ENCODE measurements at regions not wholly inside any gene's neighbourhood (a gene's known extent, or its start where the extent isn't known, plus 50 kb on each side); places are given as distances from the start of the nearest gene placed in this dataset.
"Not testable (repeated sequence)": the region's sequence is repeated elsewhere in the genome, so short reads cannot be mapped to it uniquely, and the experiment has no call there.

DNA sequence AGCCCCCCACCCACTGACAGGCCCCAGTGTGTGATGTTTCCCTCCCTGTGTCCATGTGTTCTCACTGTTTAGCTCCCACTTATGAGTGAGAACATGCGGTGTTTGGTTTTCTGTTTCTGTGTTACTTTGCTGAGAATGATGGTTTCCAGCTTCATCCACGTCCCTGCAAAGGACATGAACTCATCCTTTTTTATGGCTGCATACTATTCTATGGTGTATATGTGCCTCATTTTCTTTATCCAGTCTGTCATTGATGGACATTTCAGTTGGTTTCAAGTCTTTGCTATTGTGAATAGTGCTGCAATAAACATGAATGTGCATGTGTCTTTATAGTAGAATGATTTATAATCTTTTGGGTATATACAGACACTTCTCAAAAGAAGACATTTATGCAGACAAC, 88.6 kb upstream of the EGFL6 start:
- TF ChIP-seq, protein P1, sequence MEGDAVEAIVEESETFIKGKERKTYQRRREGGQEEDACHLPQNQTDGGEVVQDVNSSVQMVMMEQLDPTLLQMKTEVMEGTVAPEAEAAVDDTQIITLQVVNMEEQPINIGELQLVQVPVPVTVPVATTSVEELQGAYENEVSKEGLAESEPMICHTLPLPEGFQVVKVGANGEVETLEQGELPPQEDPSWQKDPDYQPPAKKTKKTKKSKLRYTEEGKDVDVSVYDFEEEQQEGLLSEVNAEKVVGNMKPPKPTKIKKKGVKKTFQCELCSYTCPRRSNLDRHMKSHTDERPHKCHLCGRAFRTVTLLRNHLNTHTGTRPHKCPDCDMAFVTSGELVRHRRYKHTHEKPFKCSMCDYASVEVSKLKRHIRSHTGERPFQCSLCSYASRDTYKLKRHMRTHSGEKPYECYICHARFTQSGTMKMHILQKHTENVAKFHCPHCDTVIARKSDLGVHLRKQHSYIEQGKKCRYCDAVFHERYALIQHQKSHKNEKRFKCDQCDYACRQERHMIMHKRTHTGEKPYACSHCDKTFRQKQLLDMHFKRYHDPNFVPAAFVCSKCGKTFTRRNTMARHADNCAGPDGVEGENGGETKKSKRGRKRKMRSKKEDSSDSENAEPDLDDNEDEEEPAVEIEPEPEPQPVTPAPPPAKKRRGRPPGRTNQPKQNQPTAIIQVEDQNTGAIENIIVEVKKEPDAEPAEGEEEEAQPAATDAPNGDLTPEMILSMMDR (IDR thresholded peaks at IDR 0.05): not testable (repeated sequence)
- TF ChIP-seq POLR2A (IDR thresholded peaks at IDR 0.05; ENCODE audit: low read depth): not testable (repeated sequence)

Data from esophagus muscularis mucosa (tissue), 3 donors.